Stimulated activated CD4-positive, alpha-beta T cell treated with anti-CD3 and anti-CD28 coated beads, Interleukin-4, amount 100 ng/mL, for 1 hour (primary cell): ENCODE measurements at regions not wholly inside any gene's neighbourhood (a gene's known extent, or its start where the extent isn't known, plus 50 kb on each side); places are given as distances from the start of the nearest gene placed in this dataset.
"Not testable (repeated sequence)": the region's sequence is repeated elsewhere in the genome, so short reads cannot be mapped to it uniquely, and the experiment has no call there.

Experiments
- DNase-seq: peaks from one replicate; pipeline ENCODE4 v3.0.0-alpha.2; 2020

GRCh38 chr3:197366301-197367044 lies 68.1 kb upstream of the DLG1 start:
- no peak for DNase-seq

- no peak for DNase-seq
Measured at GRCh38 chr3:197365586-197365985, 67.2 kb upstream of the DLG1 start.

- no peak for DNase-seq
Measured at GRCh38 chr3:197364410-197365071, 66.1 kb upstream of the DLG1 start.

GRCh38 chr3:197363553-197364409 lies 65.4 kb upstream of the DLG1 start:
- DNase-seq: no peak

- DNase-seq: no peak
Measured at GRCh38 chr3:197362081-197362480, 63.7 kb upstream of the DLG1 start.

- not testable (repeated sequence) for DNase-seq
Measured at GRCh38 chr3:197360095-197360494, 61.7 kb upstream of the DLG1 start.

- not testable (repeated sequence) for DNase-seq
Measured at GRCh38 chr3:197359476-197359875, 61.1 kb upstream of the DLG1 start.

GRCh38 chr3:197356741-197357140 lies 58.3 kb upstream of the DLG1 start:
- no peak for DNase-seq

- no peak for DNase-seq
Measured at GRCh38 chr3:197356275-197356674, 57.9 kb upstream of the DLG1 start.

- no peak for DNase-seq
Measured at GRCh38 chr3:197355713-197356112, 57.3 kb upstream of the DLG1 start.

- no peak for DNase-seq
Measured at GRCh38 chr3:197354568-197355001, 56.2 kb upstream of the DLG1 start.

GRCh38 chr3:197353867-197354567 lies 55.6 kb upstream of the DLG1 start:
- DNase-seq: no peak

GRCh38 chr3:197353001-197353866 lies 54.8 kb upstream of the DLG1 start:
- DNase-seq: no peak

- DNase-seq: no peak
Measured at GRCh38 chr3:197352382-197352781, 54.0 kb upstream of the DLG1 start.

- no peak for DNase-seq
Measured at GRCh38 chr3:197350446-197350845, 52.0 kb upstream of the DLG1 start.

- no peak for DNase-seq
Measured at GRCh38 chr3:197349368-197349767, 51.0 kb upstream of the DLG1 start.
